Vagina (tissue), 2 donors: ENCODE measurements at regions not wholly inside any gene's neighbourhood (a gene's known extent, or its start where the extent isn't known, plus 50 kb on each side); places are given as distances from the start of the nearest gene placed in this dataset.
A peak's percentile ranks its signal among the peaks of the same experiment; 100 is the strongest.

Experiments
- DNase-seq, 2 donors: peaks; one replicate each; pipeline ENCODE4 v3.0.0-alpha.2; 2017; ENCODE audit errors: extremely low spot score in 2 of 2
- H3K27ac ChIP-seq: fragments of 200-600 bp; sonication (generic); one replicate; pipeline ENCODE4 v1.5.1; 2019
- H3K27me3 ChIP-seq: fragments of 200-600 bp; sonication (generic); one replicate; pipeline ENCODE4 v1.5.1; 2019
- H3K36me3 ChIP-seq, 2 donors: fragments of 200-600 bp; sonication (generic); one replicate each; pipeline ENCODE4 v1.5.1; 2017 to 2019
- H3K4me1 ChIP-seq: fragments of 200-600 bp; sonication (generic); one replicate; pipeline ENCODE4 v1.5.1; 2019
- H3K4me3 ChIP-seq, 2 donors: fragments of 200-600 bp; sonication (generic); 1 replicate in 1 of 2; 2 replicates in 1 of 2; pipeline ENCODE4 v1.5.1; 2016 to 2019
- H3K9me3 ChIP-seq: fragments of 200-600 bp; sonication (generic); one replicate; pipeline ENCODE4 v1.5.1; 2019
- POLR2A ChIP-seq, 2 donors: fragments of 450-650 bp; IDR thresholded peaks; one replicate each; pipeline ENCODE4 v1.6.1; 2017; ENCODE audit warnings: antibody characterized with exemption in 2 of 2, mild to moderate bottlenecking in 2 of 2, moderate library complexity in 2 of 2
- POLR2AphosphoS5 ChIP-seq, 2 donors: sonication (generic); formaldehyde crosslinking; IDR thresholded peaks; one replicate each; pipeline ENCODE4 v1.9.0; 2017; ENCODE audit warnings: antibody characterized with exemption in 2 of 2, mild to moderate bottlenecking in 2 of 2, low read depth in 1 of 2; ENCODE audit not compliant: insufficient read depth in 1 of 2
- intact Hi-C: fragments of 100-400 bp; cut with DNase I; formaldehyde crosslinking; loops from one replicate; pipeline ENCODE4 v1.15.1; 2023
- TF ChIP-seq, protein P1 (sequence below), 3 experiments: fragments of 450-650 bp in 2 of 3; fragments of 200-600 bp in 1 of 3; sonication (generic) in 1 of 3; IDR thresholded peaks; one replicate each; pipeline ENCODE4 v1.5.1; 2017 to 2019; ENCODE audit warnings: antibody characterized with exemption in 3 of 3, mild to moderate bottlenecking in 2 of 3, moderate library complexity in 2 of 3

DNA sequence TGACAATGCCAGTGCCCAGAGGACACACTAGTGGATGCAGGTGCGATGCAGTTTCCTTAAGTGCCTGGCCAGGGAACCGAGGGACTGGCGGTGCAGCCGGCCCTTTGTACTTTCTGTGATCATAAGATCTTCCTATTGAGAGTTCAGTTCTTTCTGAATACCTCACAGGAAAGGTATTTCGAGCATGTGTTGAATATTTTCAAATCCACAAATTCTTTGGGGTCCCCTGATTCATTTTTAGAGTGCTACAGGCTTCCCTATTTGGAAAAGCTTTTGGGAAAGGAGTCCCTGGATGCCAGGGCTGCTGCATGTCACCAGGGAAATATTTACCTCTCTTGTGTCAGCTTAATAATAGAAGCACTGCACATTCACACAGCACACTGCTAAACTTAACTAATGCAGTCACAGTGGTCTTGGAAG, 281.5 kb downstream of the GADD45G start:
- no peak for DNase-seq
- Histone ChIP-seq H3K27me3 (no peaks in the 10 kb centered on the region), H3K9me3 (no peaks in the 10 kb centered on the region), H3K4me3 (no peak overlapping the region), H3K27ac (no peak overlapping the region), H3K36me3 (no peaks in the 10 kb centered on the region), H3K4me1 (peaks cover 4% of the 10 kb centered on the region)
- intact Hi-C loops, result no loop called here
- TF ChIP-seq POLR2AphosphoS5 (IDR thresholded peaks at IDR 0.05; ENCODE audit: insufficient read depth in 1 of 2, low read depth in 1 of 2) (no peak), POLR2A (IDR thresholded peaks at IDR 0.05) (no peak)
- TF ChIP-seq, protein P1, sequence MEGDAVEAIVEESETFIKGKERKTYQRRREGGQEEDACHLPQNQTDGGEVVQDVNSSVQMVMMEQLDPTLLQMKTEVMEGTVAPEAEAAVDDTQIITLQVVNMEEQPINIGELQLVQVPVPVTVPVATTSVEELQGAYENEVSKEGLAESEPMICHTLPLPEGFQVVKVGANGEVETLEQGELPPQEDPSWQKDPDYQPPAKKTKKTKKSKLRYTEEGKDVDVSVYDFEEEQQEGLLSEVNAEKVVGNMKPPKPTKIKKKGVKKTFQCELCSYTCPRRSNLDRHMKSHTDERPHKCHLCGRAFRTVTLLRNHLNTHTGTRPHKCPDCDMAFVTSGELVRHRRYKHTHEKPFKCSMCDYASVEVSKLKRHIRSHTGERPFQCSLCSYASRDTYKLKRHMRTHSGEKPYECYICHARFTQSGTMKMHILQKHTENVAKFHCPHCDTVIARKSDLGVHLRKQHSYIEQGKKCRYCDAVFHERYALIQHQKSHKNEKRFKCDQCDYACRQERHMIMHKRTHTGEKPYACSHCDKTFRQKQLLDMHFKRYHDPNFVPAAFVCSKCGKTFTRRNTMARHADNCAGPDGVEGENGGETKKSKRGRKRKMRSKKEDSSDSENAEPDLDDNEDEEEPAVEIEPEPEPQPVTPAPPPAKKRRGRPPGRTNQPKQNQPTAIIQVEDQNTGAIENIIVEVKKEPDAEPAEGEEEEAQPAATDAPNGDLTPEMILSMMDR (IDR thresholded peaks at IDR 0.05), result no peak

DNA sequence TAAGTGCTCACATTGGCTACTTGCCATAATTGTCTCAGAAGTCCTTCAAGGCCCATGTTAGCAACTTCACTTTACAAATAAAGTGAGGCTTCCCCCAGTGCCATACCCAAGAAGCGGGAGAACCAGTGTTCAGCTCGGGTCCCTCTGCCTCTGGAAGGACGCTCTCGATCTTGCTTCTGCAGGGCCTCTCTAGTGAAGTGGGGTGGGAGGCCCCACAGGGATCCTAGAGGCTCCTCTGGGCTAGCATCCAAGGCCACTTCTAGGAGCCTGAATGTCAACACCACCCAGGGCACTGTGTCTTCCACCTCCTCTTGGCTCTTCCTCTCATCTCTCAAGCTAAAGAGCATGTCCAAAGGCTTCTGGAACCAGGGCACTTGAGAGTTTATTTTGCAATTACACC, 282.5 kb downstream of the GADD45G start:
- no peaks in the 10 kb centered on the region for H3K9me3 ChIP-seq
- no peak for TF ChIP-seq POLR2A (IDR thresholded peaks at IDR 0.05)
- TF ChIP-seq, protein P1 (IDR thresholded peaks at IDR 0.05), result no peak
- no peak for TF ChIP-seq POLR2AphosphoS5 (IDR thresholded peaks at IDR 0.05; ENCODE audit: insufficient read depth in 1 of 2, low read depth in 1 of 2)
- H3K4me3 ChIP-seq, result no peak overlapping the region
- peaks cover 14% of the 10 kb centered on the region for H3K4me1 ChIP-seq
- H3K27ac ChIP-seq, result no peak overlapping the region
- intact Hi-C loops, result no loop called here
- H3K27me3 ChIP-seq, result no peaks in the 10 kb centered on the region
- no peaks in the 10 kb centered on the region for H3K36me3 ChIP-seq
- no peak for DNase-seq

DNA sequence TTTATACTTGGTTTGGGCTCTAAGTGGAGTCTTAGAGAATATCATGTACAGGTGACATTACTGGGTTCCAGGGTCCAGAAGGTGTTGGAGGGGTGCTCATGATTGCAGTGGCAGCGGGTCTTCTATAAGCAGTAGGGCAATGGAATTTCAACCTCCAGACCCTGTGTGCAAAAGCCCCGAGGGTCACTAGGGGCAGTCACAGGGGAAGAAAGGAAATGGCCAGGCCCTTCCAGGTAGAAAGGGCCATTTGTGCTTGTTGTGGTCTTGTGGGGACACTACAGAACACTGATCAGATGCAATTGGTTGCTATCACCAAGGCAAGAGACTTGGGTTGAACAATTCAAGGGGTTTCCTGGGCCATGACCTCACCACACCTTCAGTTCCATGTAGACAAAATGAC, 283.4 kb downstream of the GADD45G start:
- no peaks in the 10 kb centered on the region for H3K9me3 ChIP-seq
- H3K4me1 ChIP-seq, result peaks cover 21% of the 10 kb centered on the region
- H3K27ac ChIP-seq, result no peak overlapping the region
- H3K36me3 ChIP-seq, result no peaks in the 10 kb centered on the region
- H3K27me3 ChIP-seq, result no peaks in the 10 kb centered on the region
- peak in 1 of 2 donors; percentile 62 for DNase-seq
- no peak overlapping the region for H3K4me3 ChIP-seq
- TF ChIP-seq, protein P1 (IDR thresholded peaks at IDR 0.05), result no peak
- TF ChIP-seq POLR2A (IDR thresholded peaks at IDR 0.05) (no peak), POLR2AphosphoS5 (IDR thresholded peaks at IDR 0.05; ENCODE audit: insufficient read depth in 1 of 2, low read depth in 1 of 2) (no peak)
- intact Hi-C loops, result no loop called here

DNA sequence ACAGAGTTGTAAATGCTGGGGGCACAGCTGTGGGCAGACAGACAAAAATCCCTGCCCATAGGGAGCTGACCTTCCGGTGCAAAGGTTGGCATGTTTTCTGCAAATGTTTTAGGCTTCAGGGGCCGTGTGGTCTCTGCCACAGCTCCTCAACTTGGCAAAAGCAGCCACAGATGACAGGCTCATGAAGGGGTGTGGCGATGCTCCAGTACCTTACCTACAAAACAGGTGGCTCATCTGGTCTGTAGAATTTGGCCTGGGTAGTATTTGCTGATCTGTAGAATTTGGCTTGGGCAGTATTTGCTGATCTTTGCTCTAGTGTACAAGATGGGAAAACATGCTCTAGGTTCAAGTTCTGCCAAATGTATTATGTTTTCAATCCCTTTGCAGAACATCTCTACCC, 283.9 kb downstream of the GADD45G start:
- H3K36me3 ChIP-seq, result no peaks in the 10 kb centered on the region
- intact Hi-C loops, result no loop called here
- no peak overlapping the region for H3K27ac ChIP-seq
- no peak overlapping the region for H3K4me3 ChIP-seq
- H3K4me1 ChIP-seq, result peaks cover 21% of the 10 kb centered on the region
- no peaks in the 10 kb centered on the region for H3K9me3 ChIP-seq
- H3K27me3 ChIP-seq, result no peaks in the 10 kb centered on the region
- no peak for DNase-seq
- TF ChIP-seq POLR2A (IDR thresholded peaks at IDR 0.05) (no peak), POLR2AphosphoS5 (IDR thresholded peaks at IDR 0.05; ENCODE audit: insufficient read depth in 1 of 2, low read depth in 1 of 2) (no peak)
- TF ChIP-seq, protein P1 (IDR thresholded peaks at IDR 0.05), result no peak

DNA sequence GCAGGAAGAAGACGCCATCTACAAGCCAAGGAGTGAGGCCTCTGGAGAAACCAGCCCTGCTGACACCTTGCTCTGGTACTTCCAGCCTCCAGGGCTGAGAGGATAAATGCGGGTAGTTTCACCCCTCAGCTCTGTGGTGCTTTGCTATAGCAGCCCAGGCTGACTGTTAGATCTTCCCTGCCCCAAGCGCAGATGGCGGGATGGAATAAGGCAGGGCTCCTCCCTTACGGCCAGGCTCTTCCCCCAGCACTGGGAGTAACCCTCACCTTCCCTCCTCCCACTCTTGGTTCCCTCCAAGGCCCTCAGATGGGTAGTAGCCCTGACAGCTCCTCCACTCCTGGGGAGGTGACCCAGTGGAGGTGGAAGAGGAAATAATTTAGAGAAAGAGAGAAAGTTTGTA, 285.1 kb downstream of the GADD45G start:
- Histone ChIP-seq H3K27ac (no peak overlapping the region), H3K4me1 (peaks cover 21% of the 10 kb centered on the region), H3K36me3 (no peaks in the 10 kb centered on the region), H3K9me3 (no peaks in the 10 kb centered on the region), H3K27me3 (no peaks in the 10 kb centered on the region), H3K4me3 (no peak overlapping the region)
- intact Hi-C loops, result no loop called here
- TF ChIP-seq POLR2A (IDR thresholded peaks at IDR 0.05) (no peak), POLR2AphosphoS5 (IDR thresholded peaks at IDR 0.05; ENCODE audit: insufficient read depth in 1 of 2, low read depth in 1 of 2) (no peak)
- TF ChIP-seq, protein P1 (IDR thresholded peaks at IDR 0.05), result no peak
- no peak for DNase-seq
